HG02852 (cell line): ENCODE measurements at regions not wholly inside any gene's neighbourhood (a gene's known extent, or its start where the extent isn't known, plus 50 kb on each side); places are given as distances from the start of the nearest gene placed in this dataset.
A peak's percentile ranks its signal among the peaks of the same experiment; 100 is the strongest.
"Not testable (repeated sequence)": the region's sequence is repeated elsewhere in the genome, so short reads cannot be mapped to it uniquely, and the experiment has no call there.

Experiments used
- ATAC-seq: cut with Tn5 transposase; IDR thresholded peaks from one replicate; pipeline ENCODE4 v1.9.1; 2021; ENCODE audit warnings: mild to moderate bottlenecking, moderate library complexity; ENCODE audit not compliant: unreplicated experiment

- not testable (repeated sequence) for ATAC-seq
Observed at GRCh38 chr9:67635067-67635466, 223.7 kb upstream of the ANKRD20A1 start.

- ATAC-seq: peak; percentile 59
Observed at GRCh38 chr9:67611900-67612299, 246.8 kb upstream of the ANKRD20A1 start.

DNA sequence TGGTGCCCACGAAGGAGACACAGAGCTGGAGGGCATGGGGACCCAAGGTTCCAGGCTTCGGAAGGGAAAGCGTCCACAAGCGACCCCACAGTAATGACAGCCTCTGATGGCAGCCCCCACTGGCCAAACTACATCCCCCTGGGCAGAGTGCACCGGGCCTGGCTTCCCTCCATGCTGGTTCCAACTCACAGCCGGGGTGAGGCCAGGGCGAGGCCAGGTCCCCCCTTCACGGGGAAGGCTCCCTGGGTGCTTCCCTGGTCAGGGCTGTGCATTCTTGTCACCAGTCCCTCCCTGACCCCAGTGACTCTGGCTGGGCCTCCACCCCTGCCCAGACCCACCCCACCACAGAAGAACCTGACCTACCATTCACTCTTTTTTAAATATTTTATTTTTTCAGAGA, 248.9 kb upstream of the ANKRD20A1 start:
- not testable (repeated sequence) for ATAC-seq

GRCh38 chr9:67609435-67609834, 249.3 kb upstream of the ANKRD20A1 start:
- ATAC-seq: not testable (repeated sequence)

GRCh38 chr9:67605113-67605512, 253.6 kb upstream of the ANKRD20A1 start:
- not testable (repeated sequence) for ATAC-seq

GRCh38 chr9:67603609-67604008, 255.1 kb upstream of the ANKRD20A1 start:
- not testable (repeated sequence) for ATAC-seq

- ATAC-seq: not testable (repeated sequence)
Observed at GRCh38 chr9:67592424-67592823, 266.3 kb upstream of the ANKRD20A1 start.

DNA sequence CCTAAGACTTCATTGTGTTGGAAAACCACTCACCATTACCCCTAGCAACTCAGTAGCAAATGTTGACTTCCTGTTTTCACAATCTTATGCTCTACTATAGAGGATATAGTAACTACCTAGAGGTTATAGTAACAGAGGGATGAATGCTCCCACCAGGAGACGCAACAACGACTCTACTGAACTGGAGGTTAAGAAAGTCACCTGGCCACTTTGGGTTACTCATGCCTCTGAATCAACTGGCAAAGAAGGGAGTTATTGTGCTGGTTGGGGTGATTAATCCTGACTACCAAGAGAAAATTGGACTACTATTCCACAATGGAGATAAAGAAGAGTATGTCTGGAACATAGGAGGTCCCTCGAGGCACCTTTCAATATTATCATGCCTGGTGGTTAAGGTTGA, 302.9 kb upstream of the ANKRD20A1 start:
- not testable (repeated sequence) for ATAC-seq

DNA sequence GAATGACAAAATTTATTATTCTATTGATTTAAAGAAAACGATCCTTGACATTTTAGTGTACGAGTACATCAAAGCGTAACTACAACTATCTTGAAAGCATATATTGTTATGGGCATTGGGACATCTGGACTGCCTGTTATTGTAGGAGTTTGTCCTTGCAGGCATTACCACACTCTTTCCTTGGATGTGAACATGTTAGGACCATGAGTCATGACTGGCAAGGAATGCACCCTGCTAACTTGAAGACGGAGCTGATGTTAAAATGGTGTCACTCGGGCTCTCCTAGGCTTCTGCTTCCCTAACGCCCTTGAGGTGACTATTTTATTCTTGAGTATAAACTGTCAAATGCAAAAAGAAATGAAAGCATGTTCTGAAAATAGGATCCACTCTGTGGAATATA, 308.7 kb upstream of the ANKRD20A1 start:
- ATAC-seq: not testable (repeated sequence)

GRCh38 chr9:67529834-67530233, 328.9 kb upstream of the ANKRD20A1 start:
- ATAC-seq: not testable (repeated sequence)

GRCh38 chr9:67516938-67517337, 341.8 kb upstream of the ANKRD20A1 start:
- ATAC-seq: not testable (repeated sequence)

- not testable (repeated sequence) for ATAC-seq
Observed at GRCh38 chr9:67514587-67514986, 344.1 kb upstream of the ANKRD20A1 start.

DNA sequence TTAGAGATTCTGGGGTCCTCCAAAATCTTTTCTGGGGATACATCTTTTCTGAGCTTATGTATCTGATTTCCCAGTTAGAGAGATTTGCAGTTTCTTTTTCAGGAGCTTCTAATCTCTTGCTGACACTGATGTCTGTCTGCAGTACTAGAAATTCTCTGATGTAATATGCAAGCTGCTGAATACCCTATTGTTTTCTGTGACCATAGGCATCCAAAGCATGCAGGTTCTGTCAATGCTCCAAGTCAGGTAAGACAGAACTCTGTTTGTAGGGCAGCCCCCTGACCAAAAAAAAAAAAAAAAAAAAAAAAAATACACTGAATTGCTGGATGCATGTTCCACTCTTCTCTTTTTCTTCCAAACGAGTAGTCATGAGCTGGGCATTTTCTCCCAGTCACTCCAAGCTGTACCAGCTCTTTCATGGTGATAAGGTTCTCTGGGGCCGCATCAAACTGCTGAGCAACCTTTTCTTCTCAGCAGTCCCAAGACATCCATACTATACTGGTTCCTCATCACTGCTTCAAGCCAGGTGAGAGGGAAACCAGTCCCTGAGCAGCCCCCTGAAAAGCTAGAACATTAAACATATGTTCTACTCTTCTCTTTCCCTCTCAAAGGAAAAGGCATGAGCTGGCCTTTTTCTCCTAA, 354.9 kb upstream of the ANKRD20A1 start:
- not testable (repeated sequence) for ATAC-seq

GRCh38 chr9:67492028-67492427, 366.7 kb upstream of the ANKRD20A1 start:
- not testable (repeated sequence) for ATAC-seq

DNA sequence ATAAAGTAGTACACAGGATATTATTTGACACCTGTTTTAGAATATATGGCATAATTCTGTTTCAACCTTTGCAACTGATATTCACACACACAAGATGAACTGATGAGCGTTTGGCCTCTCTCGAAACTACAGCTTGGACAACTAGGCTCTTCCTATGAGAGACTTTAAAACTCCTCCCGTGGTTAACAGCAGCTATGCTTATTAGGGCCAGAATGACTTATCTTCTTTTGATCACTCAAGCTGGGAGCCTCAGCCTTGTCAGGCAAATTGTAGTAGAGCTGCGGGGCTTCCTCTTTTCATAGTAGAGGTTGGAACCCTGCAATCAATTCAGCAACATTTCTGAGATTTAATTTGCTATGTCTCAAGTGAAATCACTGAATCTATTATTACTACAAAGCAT, 381.3 kb upstream of the ANKRD20A1 start:
- peak; percentile 81 for ATAC-seq

- not testable (repeated sequence) for ATAC-seq
Observed at GRCh38 chr9:67470739-67471138, 388.0 kb upstream of the ANKRD20A1 start.

DNA sequence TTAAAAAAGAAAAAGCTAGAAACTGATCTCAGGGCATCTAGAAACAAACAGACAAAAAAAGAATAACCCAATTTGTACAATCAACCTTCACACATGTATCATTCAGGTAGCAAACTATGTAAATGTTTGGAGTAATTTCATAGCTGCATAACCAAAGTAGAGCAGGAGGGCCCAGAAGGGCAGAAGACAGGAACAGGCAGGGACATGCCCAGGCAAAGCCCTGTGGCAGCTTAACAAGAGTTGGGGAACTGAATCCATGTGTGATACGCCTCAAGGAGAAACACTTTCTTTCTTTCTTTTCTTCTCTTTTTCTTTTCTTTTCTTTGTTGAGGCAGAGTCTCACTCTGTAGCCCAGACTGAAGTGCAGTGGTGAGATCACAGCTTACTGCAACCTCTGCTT, 390.4 kb upstream of the ANKRD20A1 start:
- not testable (repeated sequence) for ATAC-seq

- not testable (repeated sequence) for ATAC-seq
Observed at GRCh38 chr9:67461796-67462757, 396.7 kb upstream of the ANKRD20A1 start.

DNA sequence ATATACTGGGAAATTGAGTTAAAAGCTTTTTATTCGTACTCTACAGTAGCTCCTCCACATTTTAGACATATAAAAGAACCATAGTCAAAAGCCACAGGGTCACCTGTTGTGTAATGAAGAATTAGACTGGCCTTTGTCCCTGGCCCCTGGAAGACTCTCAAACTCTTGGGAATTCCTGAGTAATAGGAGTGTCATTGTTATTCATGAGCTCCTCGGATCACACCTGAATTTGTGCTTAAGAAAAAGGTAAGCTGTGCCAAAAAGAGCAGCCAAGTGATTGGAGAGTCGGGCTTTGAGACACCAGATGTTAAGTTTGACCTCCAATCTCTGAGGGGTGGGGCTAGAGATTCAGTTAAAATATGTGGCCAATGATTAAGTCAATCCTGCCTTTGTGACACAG, 405.8 kb upstream of the ANKRD20A1 start:
- ATAC-seq: not testable (repeated sequence)

DNA sequence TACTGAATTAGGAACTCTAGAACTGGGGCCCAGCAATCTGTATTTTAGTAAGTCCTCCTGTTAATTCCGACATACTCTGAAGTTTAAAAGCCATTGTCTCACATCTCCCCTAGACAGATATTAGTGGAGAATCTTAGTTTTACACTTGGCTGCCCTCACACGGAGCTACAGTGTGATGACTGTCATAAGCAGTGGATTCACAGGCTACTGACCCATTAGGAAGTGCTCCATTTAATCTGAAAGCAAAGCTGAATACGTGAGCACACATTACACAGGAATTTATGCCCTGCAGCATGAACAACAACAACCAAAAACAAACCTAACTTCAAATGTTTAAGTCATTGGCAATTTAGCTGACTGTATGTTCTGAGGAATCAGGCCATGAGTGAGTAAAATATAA, 416.4 kb upstream of the ANKRD20A1 start:
- not testable (repeated sequence) for ATAC-seq

DNA sequence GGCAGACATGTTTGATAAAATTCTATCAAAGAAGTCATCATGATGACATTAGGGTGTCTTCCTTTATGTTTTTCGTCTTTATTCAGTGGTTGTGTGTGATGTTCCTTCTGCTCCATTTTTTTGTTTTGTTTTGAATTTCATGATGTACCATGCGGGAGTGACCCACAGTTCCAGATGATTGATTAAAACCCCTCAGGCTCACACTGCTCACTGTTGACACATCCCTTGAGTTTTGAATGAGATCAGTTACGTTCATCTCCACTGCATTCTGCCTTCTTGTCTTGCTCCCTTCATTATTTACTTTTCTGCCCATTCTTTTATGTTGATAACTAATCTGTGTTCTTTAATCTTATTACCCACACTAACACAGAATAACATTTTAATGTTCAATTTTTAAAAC, 421.7 kb upstream of the ANKRD20A1 start:
- not testable (repeated sequence) for ATAC-seq

DNA sequence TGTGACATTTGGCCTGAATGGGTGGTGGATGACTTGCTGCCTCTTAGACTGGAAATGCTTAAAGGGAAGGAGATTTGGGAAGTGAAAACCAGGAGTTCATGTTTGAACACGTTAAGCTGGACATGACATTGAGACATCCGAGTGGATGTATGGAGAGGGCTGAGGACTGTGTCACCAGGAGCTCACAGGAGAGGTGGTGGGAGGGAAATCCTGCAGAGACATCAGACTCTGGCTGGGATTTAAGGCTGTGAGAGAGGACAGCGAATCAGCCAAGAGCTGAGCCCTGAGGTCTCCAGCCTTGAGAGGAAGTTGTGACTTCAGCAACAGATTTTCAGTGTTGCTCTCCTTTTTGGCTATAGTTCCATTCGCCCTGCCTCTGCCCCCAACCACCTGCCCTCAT, 432.5 kb upstream of the SPATA31A3 start:
- ATAC-seq: not testable (repeated sequence)
